NCI-H1105 (cell line): ENCODE measurements at regions not wholly inside any gene's neighbourhood (a gene's known extent, or its start where the extent isn't known, plus 50 kb on each side); places are given as distances from the start of the nearest gene placed in this dataset.
"Not testable (repeated sequence)": the region's sequence is repeated elsewhere in the genome, so short reads cannot be mapped to it uniquely, and the experiment has no call there.

Experiments
- DNase-seq: peaks from one replicate; lab custom pipeline; 2025; lab: John Stamatoyannopoulos, UW

GRCh38 chr2:195313962-195314361 lies 343.1 kb upstream of the SLC39A10 start:
- no peak for DNase-seq

GRCh38 chr2:195312662-195313061 lies 344.4 kb upstream of the SLC39A10 start:
- no peak for DNase-seq

GRCh38 chr2:195308163-195308562 lies 348.9 kb upstream of the SLC39A10 start:
- no peak for DNase-seq

- no peak for DNase-seq
Observed at GRCh38 chr2:195307751-195308150, 349.3 kb upstream of the SLC39A10 start.

- no peak for DNase-seq
Observed at GRCh38 chr2:195304310-195304709, 352.7 kb upstream of the SLC39A10 start.

GRCh38 chr2:195300631-195301030 lies 356.4 kb upstream of the SLC39A10 start:
- DNase-seq = no peak

GRCh38 chr2:195299600-195299999 lies 357.4 kb upstream of the SLC39A10 start:
- no peak for DNase-seq

- no peak for DNase-seq
Observed at GRCh38 chr2:195296490-195296889, 360.5 kb upstream of the SLC39A10 start.

GRCh38 chr2:195289081-195289480 lies 367.9 kb upstream of the SLC39A10 start:
- DNase-seq = no peak

- no peak for DNase-seq
Observed at GRCh38 chr2:195279840-195280427, 377.1 kb upstream of the SLC39A10 start.

- DNase-seq = no peak
Observed at GRCh38 chr2:195270466-195271039, 386.5 kb upstream of the SLC39A10 start.

GRCh38 chr2:195269220-195269619 lies 387.8 kb upstream of the SLC39A10 start:
- no peak for DNase-seq

GRCh38 chr2:195257979-195258378 lies 399.0 kb upstream of the SLC39A10 start:
- DNase-seq = no peak

GRCh38 chr2:195252018-195252417 lies 405.0 kb upstream of the SLC39A10 start:
- no peak for DNase-seq

- DNase-seq = no peak
Observed at GRCh38 chr2:195251214-195251613, 405.8 kb upstream of the SLC39A10 start.

- no peak for DNase-seq
Observed at GRCh38 chr2:195238826-195239225, 418.2 kb upstream of the SLC39A10 start.

GRCh38 chr2:195238379-195238778 lies 418.6 kb upstream of the SLC39A10 start:
- DNase-seq = no peak

- not testable (repeated sequence) for DNase-seq
Observed at GRCh38 chr2:195228547-195228946, 428.5 kb upstream of the SLC39A10 start.

GRCh38 chr2:195214072-195214471 lies 443.0 kb upstream of the SLC39A10 start:
- no peak for DNase-seq

GRCh38 chr2:195212586-195212985 lies 444.4 kb upstream of the SLC39A10 start:
- no peak for DNase-seq

- no peak for DNase-seq
Observed at GRCh38 chr2:195202163-195202845, 454.7 kb upstream of the SLC39A10 start.

GRCh38 chr2:195199864-195200263 lies 457.2 kb upstream of the SLC39A10 start:
- no peak for DNase-seq

GRCh38 chr2:195181059-195181705 lies 475.8 kb upstream of the SLC39A10 start:
- DNase-seq = no peak
